Gastrocnemius medialis (tissue), 4 donors: ENCODE measurements at regions not wholly inside any gene's neighbourhood (a gene's known extent, or its start where the extent isn't known, plus 50 kb on each side); places are given as distances from the start of the nearest gene placed in this dataset.

Source experiments
- POLR2A ChIP-seq, 2 donors: fragments of 450-650 bp; IDR thresholded peaks; one replicate each; pipeline ENCODE4 v1.6.1; 2017; ENCODE audit warnings: antibody characterized with exemption in 2 of 2, mild to moderate bottlenecking in 2 of 2, moderate library complexity in 2 of 2
- TF ChIP-seq, protein P1 (sequence below), 5 experiments: fragments of 450-650 bp in 3 of 5; fragments of 200-600 bp in 2 of 5; sonication (generic) in 2 of 5; IDR thresholded peaks in 4 of 5; conservative IDR thresholded peaks in 1 of 5; 1 replicate in 4 of 5; 2 replicates in 1 of 5; pipeline ENCODE4 v1.5.1; 2016 to 2019; ENCODE audit warnings: antibody characterized with exemption in 5 of 5, mild to moderate bottlenecking in 3 of 5, moderate library complexity in 3 of 5

GRCh38 chr17:73887739-73888138 lies 243.5 kb upstream of the SDK2 start:
- TF ChIP-seq, protein P1, sequence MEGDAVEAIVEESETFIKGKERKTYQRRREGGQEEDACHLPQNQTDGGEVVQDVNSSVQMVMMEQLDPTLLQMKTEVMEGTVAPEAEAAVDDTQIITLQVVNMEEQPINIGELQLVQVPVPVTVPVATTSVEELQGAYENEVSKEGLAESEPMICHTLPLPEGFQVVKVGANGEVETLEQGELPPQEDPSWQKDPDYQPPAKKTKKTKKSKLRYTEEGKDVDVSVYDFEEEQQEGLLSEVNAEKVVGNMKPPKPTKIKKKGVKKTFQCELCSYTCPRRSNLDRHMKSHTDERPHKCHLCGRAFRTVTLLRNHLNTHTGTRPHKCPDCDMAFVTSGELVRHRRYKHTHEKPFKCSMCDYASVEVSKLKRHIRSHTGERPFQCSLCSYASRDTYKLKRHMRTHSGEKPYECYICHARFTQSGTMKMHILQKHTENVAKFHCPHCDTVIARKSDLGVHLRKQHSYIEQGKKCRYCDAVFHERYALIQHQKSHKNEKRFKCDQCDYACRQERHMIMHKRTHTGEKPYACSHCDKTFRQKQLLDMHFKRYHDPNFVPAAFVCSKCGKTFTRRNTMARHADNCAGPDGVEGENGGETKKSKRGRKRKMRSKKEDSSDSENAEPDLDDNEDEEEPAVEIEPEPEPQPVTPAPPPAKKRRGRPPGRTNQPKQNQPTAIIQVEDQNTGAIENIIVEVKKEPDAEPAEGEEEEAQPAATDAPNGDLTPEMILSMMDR (IDR thresholded peaks at IDR 0.05 in 4 of 5, conservative IDR thresholded peaks at IDR 0.05 in 1 of 5): no peak
- TF ChIP-seq POLR2A (IDR thresholded peaks at IDR 0.05): no peak
